ENCODE measurements at regions not wholly inside any gene's neighbourhood (a gene's known extent, or its start where the extent isn't known, plus 50 kb on each side); places are given as distances from the start of the nearest gene placed in this dataset.
A peak's percentile ranks its signal among the peaks of the same experiment; 100 is the strongest.

- no peak for DNase-seq (ENCODE audit: low read depth)
These were observed 99.2 kb upstream of the FGF3 start for GRCh38 chr11:69918231-69918937.

- peak; percentile 60 for DNase-seq (ENCODE audit: low read depth)
These were observed 99.9 kb upstream of the FGF3 start for GRCh38 chr11:69918938-69919650.

DNA sequence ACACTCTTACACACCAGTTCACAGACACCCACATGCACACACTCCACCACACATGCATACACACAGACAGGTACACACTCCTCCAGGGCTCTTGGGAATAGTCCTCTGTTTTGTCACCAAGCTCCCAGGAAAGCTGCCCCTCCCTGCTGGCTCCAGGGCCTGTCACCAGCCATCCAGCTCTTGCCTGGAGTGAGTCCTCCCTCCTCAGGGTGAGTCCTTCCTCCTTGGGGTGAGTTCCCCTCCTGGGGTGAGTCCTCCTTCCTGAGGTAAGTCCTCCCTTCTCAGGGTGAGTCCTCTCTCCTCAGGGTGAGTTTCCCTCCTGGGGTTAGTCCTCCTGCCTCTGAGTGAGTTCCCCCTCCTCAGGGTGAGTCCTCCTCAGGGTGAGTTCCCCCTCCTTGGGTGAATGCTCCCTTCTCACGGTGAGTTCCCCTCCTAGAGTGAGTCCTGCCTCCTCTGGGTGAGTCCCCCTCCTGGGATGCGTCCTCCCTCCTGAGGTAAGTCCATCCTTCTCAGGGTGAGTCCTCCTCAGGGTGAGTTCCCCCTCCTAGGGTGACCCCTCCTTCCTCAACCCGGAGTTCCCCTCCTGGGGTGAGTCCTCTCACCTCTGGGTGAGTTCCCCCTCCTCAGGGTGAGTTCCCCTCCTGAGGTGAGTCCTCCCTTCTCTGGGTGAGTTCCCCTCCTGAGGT lies 100.6 kb upstream of the FGF3 start:
- no peak for DNase-seq (ENCODE audit: low read depth)

GRCh38 chr11:69920345-69921127 lies 101.3 kb upstream of the FGF3 start:
- DNase-seq (ENCODE audit: low read depth), result no peak

GRCh38 chr11:69921128-69922014 lies 102.2 kb upstream of the FGF3 start:
- no peak for DNase-seq (ENCODE audit: low read depth)

GRCh38 chr11:69922015-69922595 lies 102.9 kb upstream of the FGF3 start:
- DNase-seq (ENCODE audit: low read depth), result no peak

GRCh38 chr11:69922596-69923111 lies 103.4 kb upstream of the FGF3 start:
- DNase-seq (ENCODE audit: low read depth), result no peak

- DNase-seq (ENCODE audit: low read depth), result no peak
These were observed 104.0 kb upstream of the FGF3 start for GRCh38 chr11:69923196-69923595.

DNA sequence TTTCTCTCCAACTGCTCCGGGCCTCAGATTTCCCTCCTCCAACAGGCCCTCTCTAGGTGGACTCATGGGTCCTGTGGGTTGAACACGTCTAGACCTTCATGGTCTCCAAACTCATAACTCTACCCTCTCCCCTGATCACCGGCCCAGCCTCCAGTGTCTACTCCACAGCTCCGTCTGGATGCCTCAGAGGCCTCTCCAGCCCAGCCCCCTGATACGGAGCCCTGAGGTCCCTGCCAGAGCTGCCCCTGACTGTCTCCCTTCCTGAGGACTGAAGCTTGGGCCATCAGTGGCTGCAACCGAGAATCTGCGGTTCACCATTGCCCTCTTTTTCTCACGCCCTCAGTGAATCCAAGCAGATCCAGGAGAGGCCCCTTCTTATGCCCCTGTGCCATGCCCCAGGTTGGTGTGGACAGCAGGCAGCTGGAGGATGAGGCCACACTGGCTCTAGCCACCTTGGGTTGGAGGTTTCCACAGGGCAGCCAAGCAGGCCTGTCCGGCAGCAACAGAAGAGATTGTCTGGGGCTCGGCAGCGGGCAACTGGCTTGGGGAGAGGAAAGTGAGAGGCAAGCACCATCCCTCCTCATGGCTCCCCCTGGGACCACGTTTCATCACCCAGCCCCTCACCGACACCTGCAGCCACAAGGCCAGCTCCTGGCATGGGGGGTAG lies 104.6 kb upstream of the FGF3 start:
- no peak for DNase-seq (ENCODE audit: low read depth)

GRCh38 chr11:69924308-69925161 lies 105.3 kb upstream of the FGF3 start:
- no peak for DNase-seq (ENCODE audit: low read depth)

GRCh38 chr11:69925366-69926196 lies 106.4 kb upstream of the FGF3 start:
- DNase-seq (ENCODE audit: low read depth), result no peak

DNA sequence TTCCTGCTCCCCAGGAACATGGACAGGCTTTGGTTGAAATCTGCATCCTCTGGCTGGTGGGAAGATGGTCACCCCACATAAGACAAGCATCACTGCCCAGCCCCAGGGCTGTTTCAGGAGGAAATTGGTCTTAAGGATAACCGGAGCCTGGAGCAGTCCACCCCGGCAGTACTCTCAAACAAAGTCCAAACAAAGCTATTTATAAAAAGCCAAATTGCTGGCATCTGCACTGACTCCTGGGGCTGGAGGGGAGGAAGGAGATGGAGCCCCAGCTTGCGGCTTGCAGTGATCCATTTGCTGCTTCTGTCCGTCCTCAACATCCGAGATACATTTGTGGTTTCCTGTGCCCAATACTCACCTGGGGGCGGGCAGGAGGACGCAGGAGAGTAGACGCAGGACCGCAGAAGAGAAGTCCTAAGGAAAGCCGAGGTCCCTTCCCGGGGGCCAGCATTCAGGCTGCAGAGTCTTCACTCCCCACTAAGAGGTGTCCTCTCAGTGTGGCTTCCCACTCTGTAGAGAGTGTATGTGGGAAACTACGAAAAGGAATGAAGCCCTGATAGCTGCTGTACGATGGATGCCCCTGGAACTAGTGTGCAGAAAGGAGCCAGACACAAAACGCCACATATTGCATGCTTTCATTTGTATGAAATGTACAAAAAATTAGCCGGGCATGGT lies 107.3 kb upstream of the FGF3 start:
- DNase-seq (ENCODE audit: low read depth), result no peak

DNA sequence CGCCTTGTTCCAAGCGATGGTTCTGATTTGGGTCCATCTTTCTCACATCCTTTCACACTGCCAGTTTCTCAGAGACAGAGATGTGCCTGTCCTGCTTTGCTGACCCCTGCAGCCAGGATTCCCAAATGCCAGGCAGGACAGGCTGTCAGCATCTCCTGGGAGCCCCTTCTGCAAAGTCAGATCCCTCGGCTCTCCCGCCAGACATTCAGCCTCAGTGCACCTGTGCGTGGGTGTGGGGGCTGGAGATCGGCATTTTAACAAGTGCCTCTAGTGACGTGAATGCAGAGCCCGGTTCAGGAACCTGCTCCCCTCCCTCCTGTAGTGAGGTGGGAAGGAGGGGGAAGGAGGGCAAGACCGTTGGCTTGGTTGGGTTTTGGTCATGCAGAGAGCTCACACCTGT lies 108.9 kb upstream of the FGF3 start:
- no peak for DNase-seq (ENCODE audit: low read depth)

DNA sequence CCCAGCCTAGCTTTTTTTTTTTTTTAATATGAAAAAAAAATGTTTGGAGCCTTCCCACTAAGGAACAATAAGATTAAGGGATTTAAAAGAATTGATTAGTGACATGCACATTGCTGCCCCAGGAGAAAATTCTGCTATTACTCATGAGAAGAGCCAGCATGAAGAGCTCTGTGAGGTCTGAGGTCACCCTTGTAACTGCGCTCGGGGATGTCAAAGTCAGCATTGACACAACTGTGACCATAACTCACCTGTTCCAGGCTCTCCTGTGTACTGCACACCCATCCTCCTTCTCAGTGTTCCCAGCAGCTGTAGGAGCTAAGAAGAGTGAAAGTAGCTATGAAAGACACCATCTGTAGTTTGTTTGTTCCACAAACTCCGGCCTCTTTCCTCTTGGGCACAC lies 109.8 kb upstream of the FGF3 start:
- no peak for DNase-seq (ENCODE audit: low read depth)

DNA sequence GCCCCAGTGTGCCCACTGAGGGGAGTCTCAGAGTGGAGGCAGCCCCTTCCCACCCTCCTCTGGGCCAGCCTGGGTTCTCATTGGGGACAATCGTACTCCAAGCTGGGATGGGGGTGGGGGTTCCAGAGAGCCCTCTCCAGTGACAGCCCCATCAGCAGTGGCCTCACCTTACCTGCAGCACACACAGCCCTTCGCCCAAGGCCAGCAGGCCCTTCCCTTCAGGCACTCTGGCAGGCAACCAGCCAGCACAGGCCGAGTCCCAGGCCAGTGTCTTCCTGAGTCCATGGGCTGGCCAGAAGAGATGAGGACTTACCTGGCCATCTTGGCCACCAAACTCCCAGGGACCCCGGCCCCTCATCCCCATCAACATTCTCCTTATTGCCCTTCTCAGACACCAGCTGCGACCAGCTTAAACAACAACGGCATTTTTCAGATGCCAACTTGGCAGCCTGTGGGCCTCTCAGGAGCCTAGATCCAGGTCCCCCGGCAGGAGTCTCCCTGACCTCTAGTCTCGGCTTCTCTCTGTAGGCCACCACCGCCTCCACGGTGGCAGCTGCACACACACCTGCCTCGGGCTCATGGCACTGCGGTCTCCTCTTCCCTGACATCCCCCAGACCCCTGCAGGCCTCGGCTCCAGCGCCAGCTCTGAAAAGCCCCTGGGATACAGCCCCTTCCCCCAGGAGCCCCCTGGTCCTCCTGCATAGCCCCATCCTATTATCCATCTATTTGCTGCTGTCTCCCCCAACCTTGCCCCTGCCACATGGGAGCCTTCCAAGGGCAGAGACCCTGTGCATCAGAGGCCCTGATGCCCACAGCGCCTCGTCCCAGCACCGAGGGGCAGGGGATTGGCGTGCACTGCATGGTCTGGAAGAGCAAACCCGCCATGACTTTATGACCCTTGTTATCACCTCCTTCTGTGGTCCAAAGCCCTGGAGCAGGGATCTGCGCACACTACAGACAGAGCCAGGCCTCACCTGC lies 111.2 kb upstream of the FGF3 start:
- no peak for DNase-seq (ENCODE audit: low read depth)

Measured in stimulated activated CD8-positive, alpha-beta memory T cell treated with anti-CD3 and anti-CD28 coated beads, Interleukin-7, amount 100 ng/mL, for 24 hours (primary cell).